ENCODE measurements at regions not wholly inside any gene's neighbourhood (a gene's known extent, or its start where the extent isn't known, plus 50 kb on each side); places are given as distances from the start of the nearest gene placed in this dataset.

- TF ChIP-seq, protein P1, sequence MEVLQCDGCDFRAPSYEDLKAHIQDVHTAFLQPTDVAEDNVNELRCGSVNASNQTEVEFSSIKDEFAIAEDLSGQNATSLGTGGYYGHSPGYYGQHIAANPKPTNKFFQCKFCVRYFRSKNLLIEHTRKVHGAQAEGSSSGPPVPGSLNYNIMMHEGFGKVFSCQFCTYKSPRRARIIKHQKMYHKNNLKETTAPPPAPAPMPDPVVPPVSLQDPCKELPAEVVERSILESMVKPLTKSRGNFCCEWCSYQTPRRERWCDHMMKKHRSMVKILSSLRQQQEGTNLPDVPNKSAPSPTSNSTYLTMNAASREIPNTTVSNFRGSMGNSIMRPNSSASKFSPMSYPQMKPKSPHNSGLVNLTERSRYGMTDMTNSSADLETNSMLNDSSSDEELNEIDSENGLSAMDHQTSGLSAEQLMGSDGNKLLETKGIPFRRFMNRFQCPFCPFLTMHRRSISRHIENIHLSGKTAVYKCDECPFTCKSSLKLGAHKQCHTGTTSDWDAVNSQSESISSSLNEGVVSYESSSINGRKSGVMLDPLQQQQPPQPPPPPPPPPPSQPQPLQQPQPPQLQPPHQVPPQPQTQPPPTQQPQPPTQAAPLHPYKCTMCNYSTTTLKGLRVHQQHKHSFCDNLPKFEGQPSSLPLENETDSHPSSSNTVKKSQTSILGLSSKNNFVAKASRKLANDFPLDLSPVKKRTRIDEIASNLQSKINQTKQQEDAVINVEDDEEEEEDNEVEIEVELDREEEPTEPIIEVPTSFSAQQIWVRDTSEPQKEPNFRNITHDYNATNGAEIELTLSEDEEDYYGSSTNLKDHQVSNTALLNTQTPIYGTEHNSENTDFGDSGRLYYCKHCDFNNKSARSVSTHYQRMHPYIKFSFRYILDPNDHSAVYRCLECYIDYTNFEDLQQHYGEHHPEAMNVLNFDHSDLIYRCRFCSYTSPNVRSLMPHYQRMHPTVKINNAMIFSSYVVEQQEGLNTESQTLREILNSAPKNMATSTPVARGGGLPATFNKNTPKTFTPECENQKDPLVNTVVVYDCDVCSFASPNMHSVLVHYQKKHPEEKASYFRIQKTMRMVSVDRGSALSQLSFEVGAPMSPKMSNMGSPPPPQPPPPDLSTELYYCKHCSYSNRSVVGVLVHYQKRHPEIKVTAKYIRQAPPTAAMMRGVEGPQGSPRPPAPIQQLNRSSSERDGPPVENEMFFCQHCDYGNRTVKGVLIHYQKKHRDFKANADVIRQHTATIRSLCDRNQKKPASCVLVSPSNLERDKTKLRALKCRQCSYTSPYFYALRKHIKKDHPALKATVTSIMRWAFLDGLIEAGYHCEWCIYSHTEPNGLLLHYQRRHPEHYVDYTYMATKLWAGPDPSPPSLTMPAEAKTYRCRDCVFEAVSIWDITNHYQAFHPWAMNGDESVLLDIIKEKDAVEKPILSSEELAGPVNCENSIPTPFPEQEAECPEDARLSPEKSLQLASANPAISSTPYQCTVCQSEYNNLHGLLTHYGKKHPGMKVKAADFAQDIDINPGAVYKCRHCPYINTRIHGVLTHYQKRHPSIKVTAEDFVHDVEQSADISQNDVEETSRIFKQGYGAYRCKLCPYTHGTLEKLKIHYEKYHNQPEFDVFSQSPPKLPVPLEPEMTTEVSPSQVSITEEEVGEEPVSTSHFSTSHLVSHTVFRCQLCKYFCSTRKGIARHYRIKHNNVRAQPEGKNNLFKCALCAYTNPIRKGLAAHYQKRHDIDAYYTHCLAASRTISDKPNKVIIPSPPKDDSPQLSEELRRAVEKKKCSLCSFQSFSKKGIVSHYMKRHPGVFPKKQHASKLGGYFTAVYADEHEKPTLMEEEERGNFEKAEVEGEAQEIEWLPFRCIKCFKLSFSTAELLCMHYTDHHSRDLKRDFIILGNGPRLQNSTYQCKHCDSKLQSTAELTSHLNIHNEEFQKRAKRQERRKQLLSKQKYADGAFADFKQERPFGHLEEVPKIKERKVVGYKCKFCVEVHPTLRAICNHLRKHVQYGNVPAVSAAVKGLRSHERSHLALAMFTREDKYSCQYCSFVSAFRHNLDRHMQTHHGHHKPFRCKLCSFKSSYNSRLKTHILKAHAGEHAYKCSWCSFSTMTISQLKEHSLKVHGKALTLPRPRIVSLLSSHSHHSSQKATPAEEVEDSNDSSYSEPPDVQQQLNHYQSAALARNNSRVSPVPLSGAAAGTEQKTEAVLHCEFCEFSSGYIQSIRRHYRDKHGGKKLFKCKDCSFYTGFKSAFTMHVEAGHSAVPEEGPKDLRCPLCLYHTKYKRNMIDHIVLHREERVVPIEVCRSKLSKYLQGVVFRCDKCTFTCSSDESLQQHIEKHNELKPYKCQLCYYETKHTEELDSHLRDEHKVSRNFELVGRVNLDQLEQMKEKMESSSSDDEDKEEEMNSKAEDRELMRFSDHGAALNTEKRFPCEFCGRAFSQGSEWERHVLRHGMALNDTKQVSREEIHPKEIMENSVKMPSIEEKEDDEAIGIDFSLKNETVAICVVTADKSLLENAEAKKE (CRISPR knock-in tag; IDR thresholded peaks at IDR 0.05) = no peak
- no peak for TF ChIP-seq ZNF331 (CRISPR knock-in tag; IDR thresholded peaks at IDR 0.05; ENCODE audit: low read depth)
- TF ChIP-seq, protein P2, sequence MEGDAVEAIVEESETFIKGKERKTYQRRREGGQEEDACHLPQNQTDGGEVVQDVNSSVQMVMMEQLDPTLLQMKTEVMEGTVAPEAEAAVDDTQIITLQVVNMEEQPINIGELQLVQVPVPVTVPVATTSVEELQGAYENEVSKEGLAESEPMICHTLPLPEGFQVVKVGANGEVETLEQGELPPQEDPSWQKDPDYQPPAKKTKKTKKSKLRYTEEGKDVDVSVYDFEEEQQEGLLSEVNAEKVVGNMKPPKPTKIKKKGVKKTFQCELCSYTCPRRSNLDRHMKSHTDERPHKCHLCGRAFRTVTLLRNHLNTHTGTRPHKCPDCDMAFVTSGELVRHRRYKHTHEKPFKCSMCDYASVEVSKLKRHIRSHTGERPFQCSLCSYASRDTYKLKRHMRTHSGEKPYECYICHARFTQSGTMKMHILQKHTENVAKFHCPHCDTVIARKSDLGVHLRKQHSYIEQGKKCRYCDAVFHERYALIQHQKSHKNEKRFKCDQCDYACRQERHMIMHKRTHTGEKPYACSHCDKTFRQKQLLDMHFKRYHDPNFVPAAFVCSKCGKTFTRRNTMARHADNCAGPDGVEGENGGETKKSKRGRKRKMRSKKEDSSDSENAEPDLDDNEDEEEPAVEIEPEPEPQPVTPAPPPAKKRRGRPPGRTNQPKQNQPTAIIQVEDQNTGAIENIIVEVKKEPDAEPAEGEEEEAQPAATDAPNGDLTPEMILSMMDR (conservative IDR thresholded peaks at IDR 0.05; ENCODE audit: low read depth in 2 of 2) = no peak
- TF ChIP-seq JUNB (IDR thresholded peaks at IDR 0.05; ENCODE audit: unreplicated experiment) = no peak
- TF ChIP-seq NANOG (IDR thresholded peaks at IDR 0.05; ENCODE audit: borderline replicate concordance) = no peak
- TF ChIP-seq EZH2phosphoT487 (IDR thresholded peaks at IDR 0.05; ENCODE audit: unreplicated experiment) = no peak
Measured at GRCh38 chr18:73288813-73289212, 421.0 kb upstream of the NETO1 start (continued).

DNA sequence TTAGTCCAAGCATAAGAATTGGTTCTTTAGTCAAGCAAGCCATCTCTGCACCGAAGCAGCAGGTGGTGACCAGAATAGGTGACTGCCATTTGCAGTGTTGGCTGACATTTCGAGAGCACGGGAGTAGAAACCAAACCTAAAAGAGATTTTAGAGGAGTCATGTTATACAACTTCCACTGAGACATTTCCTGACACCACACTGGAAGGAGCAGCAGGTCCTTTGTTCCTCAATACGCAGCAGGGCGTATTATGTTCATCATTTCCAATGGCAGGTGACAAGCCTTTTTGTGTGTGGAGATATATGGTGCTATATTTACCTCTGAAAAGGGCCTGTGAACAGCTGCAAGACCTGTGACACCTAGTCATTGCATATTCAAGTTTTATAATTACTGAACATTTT is 418.8 kb upstream of the NETO1 start:
- no peak overlapping the region for H2AFZ ChIP-seq
- no peak for TF ChIP-seq STAT1 (IDR thresholded peaks at IDR 0.05; ENCODE audit: unreplicated experiment)
- no peak for TF ChIP-seq EZH2phosphoT487 (IDR thresholded peaks at IDR 0.05; ENCODE audit: unreplicated experiment)
- no peak for TF ChIP-seq ZNF114 (CRISPR knock-in tag; IDR thresholded peaks at IDR 0.05)
- no peak for TF ChIP-seq CREB1 (CRISPR knock-in tag; IDR thresholded peaks at IDR 0.05; ENCODE audit: low read depth)
- H3K9me3 Mint-ChIP-seq = no peaks in the 10 kb centered on the region
- no peaks in the 10 kb centered on the region for H3K27me3 ChIP-seq (ENCODE audit: insufficient read depth)
- H3K36me3 Mint-ChIP-seq (ENCODE audit: low read depth) = no peaks in the 10 kb centered on the region; the same call in 2 of the 3 replicates
- no peak overlapping the region for H3K4me3 Mint-ChIP-seq
- no peak overlapping the region for H3K4me2 ChIP-seq
- peaks cover 10% of the 10 kb centered on the region; the same call in 1 of the 2 replicates for H3K9me2 ChIP-seq (ENCODE audit: insufficient read depth)
- no peak overlapping the region for H3K27ac ChIP-seq (ENCODE audit: low read depth)
- no peaks in the 10 kb centered on the region for H3K4me1 ChIP-seq (ENCODE audit: insufficient read depth)
- peaks cover 4% of the 10 kb centered on the region; the same call in 2 of the 3 replicates for H3K4me1 Mint-ChIP-seq
- H3K27ac Mint-ChIP-seq = no peak overlapping the region
- no peaks in the 10 kb centered on the region for H3K36me3 ChIP-seq (ENCODE audit: insufficient read depth)
- H4K20me1 ChIP-seq (replicated peaks; ENCODE audit: insufficient read depth) = no peaks in the 10 kb centered on the region
- no peaks in the 10 kb centered on the region for H3K79me2 ChIP-seq (replicated peaks; ENCODE audit: insufficient read depth)
- no peak for DNase-seq (ENCODE audit: low spot score)
- no peak for ATAC-seq
- peaks cover 2% of the 10 kb centered on the region for H3K27me3 Mint-ChIP-seq (ENCODE audit: insufficient read depth, low read depth, poor library complexity)
- no peak overlapping the region for H3K4me3 ChIP-seq
- no peaks in the 10 kb centered on the region for H3F3A ChIP-seq (replicated peaks; ENCODE audit: low read depth)

Data from GM23338 (cell line).